ENCODE measurements at regions not wholly inside any gene's neighbourhood (a gene's known extent, or its start where the extent isn't known, plus 50 kb on each side); places are given as distances from the start of the nearest gene placed in this dataset.

GRCh38 chr1:163794551-163794950, 472.8 kb downstream of the NUF2 start:
- Histone ChIP-seq H3K9me3 (peaks cover 0 to 14% of the 10 kb centered on the region in 2 donors), H3K36me3 (no peaks in the 10 kb centered on the region), H3K27me3 (no peaks in the 10 kb centered on the region), H3K4me1 (no peaks in the 10 kb centered on the region), H3K27ac (no peak overlapping the region), H3K4me3 (no peak overlapping the region)
- ATAC-seq = no peak
- TF ChIP-seq CTCF (IDR thresholded peaks at IDR 0.05) = no peak
- intact Hi-C loops (cut with DNase I) = no loop called here
- no peak for DNase-seq

- no peaks in the 10 kb centered on the region for H3K4me1 ChIP-seq
- ATAC-seq = peak; percentile 33
These were observed 474.7 kb downstream of the NUF2 start for GRCh38 chr1:163796394-163796821.

GRCh38 chr1:163797816-163798215, 476.1 kb downstream of the NUF2 start:
- Histone ChIP-seq H3K4me3 (no peak overlapping the region), H3K9me3 (peaks cover 0 to 5% of the 10 kb centered on the region in 2 donors), H3K36me3 (no peaks in the 10 kb centered on the region), H3K27me3 (no peaks in the 10 kb centered on the region), H3K27ac (no peak overlapping the region), H3K4me1 (no peaks in the 10 kb centered on the region)
- DNase-seq = no peak
- no peak for TF ChIP-seq CTCF (IDR thresholded peaks at IDR 0.05)
- ATAC-seq = no peak
- intact Hi-C loops (cut with DNase I) = no loop called here

More at GRCh38 chr1:163796394-163796821, 474.7 kb downstream of the NUF2 start:
- no peak overlapping the region for H3K4me3 ChIP-seq
- H3K9me3 ChIP-seq = peaks cover 0 to 14% of the 10 kb centered on the region in 2 donors
- no peak for DNase-seq
- no peaks in the 10 kb centered on the region for H3K36me3 ChIP-seq
- no peak overlapping the region for H3K27ac ChIP-seq
- intact Hi-C loops (cut with DNase I) = no loop called here
- no peak for TF ChIP-seq CTCF (IDR thresholded peaks at IDR 0.05)
- no peaks in the 10 kb centered on the region for H3K27me3 ChIP-seq

- H3K27ac ChIP-seq = no peak overlapping the region
- H3K9me3 ChIP-seq = no peaks in the 10 kb centered on the region
- H3K4me3 ChIP-seq = no peak overlapping the region
- H3K36me3 ChIP-seq = no peaks in the 10 kb centered on the region
- intact Hi-C loops (cut with DNase I) = no loop called here
- H3K4me1 ChIP-seq = no peaks in the 10 kb centered on the region
- no peak for TF ChIP-seq CTCF (IDR thresholded peaks at IDR 0.05)
- ATAC-seq (no peak), DNase-seq (no peak)
- no peaks in the 10 kb centered on the region for H3K27me3 ChIP-seq
These were observed 477.5 kb downstream of the NUF2 start for GRCh38 chr1:163799190-163799805.

- ATAC-seq (no peak), DNase-seq (no peak)
- no peaks in the 10 kb centered on the region for H3K36me3 ChIP-seq
- no peaks in the 10 kb centered on the region for H3K4me1 ChIP-seq
- H3K9me3 ChIP-seq = no peaks in the 10 kb centered on the region
- TF ChIP-seq CTCF (IDR thresholded peaks at IDR 0.05) = no peak
- H3K27me3 ChIP-seq = no peaks in the 10 kb centered on the region
- H3K4me3 ChIP-seq = no peak overlapping the region
- intact Hi-C loops (cut with DNase I) = no loop called here
- no peak overlapping the region for H3K27ac ChIP-seq
These were observed 485.7 kb downstream of the NUF2 start for GRCh38 chr1:163807331-163808049.

All from left lung (tissue), 4 donors.